HFF-Myc (cell line): ENCODE measurements at regions not wholly inside any gene's neighbourhood (a gene's known extent, or its start where the extent isn't known, plus 50 kb on each side); places are given as distances from the start of the nearest gene placed in this dataset.
"Not testable (repeated sequence)": the region's sequence is repeated elsewhere in the genome, so short reads cannot be mapped to it uniquely, and the experiment has no call there.

Experiments
- DNase-seq: peaks from one replicate; pipeline ENCODE4 v3.0.0-alpha.2; 2011; ENCODE audit warnings: low read depth; ENCODE audit errors: extremely low read depth
- H3K4me3 ChIP-seq: replicated peaks from 2 replicates; pipeline ENCODE4 v1.5.1; 2011; ENCODE audit warnings: low read depth, mild to moderate bottlenecking, control low read depth, low read length
- CTCF ChIP-seq: IDR thresholded peaks from 2 replicates; pipeline ENCODE4 v1.5.1; 2012; ENCODE audit warnings: mild to moderate bottlenecking, low read depth, low read length, control low read depth; ENCODE audit errors: missing control alignments

- no peak for TF ChIP-seq CTCF
These were observed 428.4 kb downstream of the KCNJ2 start for GRCh38 chr17:70597774-70598173.

GRCh38 chr17:70599198-70599597, 429.9 kb downstream of the KCNJ2 start:
- no peak for DNase-seq
- no peak for TF ChIP-seq CTCF
- no peak overlapping the region for H3K4me3 ChIP-seq

More at GRCh38 chr17:70597774-70598173, 428.4 kb downstream of the KCNJ2 start:
- no peak for DNase-seq
- no peak overlapping the region for H3K4me3 ChIP-seq

- not testable (repeated sequence) for H3K4me3 ChIP-seq, DNase-seq
These were observed 430.6 kb downstream of the KCNJ2 start for GRCh38 chr17:70599945-70600344.

GRCh38 chr17:70603226-70603625, 433.9 kb downstream of the KCNJ2 start:
- no peak for TF ChIP-seq CTCF
- H3K4me3 ChIP-seq: no peak overlapping the region
- DNase-seq: no peak

GRCh38 chr17:70604854-70605253, 435.5 kb downstream of the KCNJ2 start:
- H3K4me3 ChIP-seq: no peak overlapping the region
- no peak for TF ChIP-seq CTCF

GRCh38 chr17:70606086-70606485, 436.8 kb downstream of the KCNJ2 start:
- no peak for TF ChIP-seq CTCF
- DNase-seq: no peak
- H3K4me3 ChIP-seq: no peak overlapping the region

More at GRCh38 chr17:70604854-70605253, 435.5 kb downstream of the KCNJ2 start:
- DNase-seq: no peak

- TF ChIP-seq CTCF: no peak
- DNase-seq: no peak
- H3K4me3 ChIP-seq: no peak overlapping the region
These were observed 438.9 kb downstream of the KCNJ2 start for GRCh38 chr17:70608193-70608592.
